ENCODE measurements at regions not wholly inside any gene's neighbourhood (a gene's known extent, or its start where the extent isn't known, plus 50 kb on each side); places are given as distances from the start of the nearest gene placed in this dataset.
A peak's percentile ranks its signal among the peaks of the same experiment; 100 is the strongest.

DNA sequence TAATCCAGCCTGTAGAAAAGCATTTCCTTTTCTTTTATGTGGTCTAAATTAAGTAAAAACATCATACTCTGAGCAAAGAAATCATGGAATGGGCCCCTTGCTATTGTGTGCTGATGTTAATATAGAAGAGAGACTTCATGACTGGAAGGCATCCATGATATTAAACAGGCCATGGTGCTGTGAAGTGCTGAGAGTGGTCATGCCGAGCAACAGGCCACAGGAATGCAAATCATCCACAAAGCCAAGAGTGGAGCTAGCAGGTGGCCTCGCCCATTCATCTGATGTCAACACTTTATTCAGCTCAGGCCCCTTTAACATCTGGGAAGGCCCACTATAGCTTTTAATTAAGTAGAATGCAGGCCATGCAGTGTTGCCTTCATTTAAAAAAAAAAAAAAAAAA, 115.2 kb upstream of the HMGCLL1 start (continued):
- TF ChIP-seq, protein P1, sequence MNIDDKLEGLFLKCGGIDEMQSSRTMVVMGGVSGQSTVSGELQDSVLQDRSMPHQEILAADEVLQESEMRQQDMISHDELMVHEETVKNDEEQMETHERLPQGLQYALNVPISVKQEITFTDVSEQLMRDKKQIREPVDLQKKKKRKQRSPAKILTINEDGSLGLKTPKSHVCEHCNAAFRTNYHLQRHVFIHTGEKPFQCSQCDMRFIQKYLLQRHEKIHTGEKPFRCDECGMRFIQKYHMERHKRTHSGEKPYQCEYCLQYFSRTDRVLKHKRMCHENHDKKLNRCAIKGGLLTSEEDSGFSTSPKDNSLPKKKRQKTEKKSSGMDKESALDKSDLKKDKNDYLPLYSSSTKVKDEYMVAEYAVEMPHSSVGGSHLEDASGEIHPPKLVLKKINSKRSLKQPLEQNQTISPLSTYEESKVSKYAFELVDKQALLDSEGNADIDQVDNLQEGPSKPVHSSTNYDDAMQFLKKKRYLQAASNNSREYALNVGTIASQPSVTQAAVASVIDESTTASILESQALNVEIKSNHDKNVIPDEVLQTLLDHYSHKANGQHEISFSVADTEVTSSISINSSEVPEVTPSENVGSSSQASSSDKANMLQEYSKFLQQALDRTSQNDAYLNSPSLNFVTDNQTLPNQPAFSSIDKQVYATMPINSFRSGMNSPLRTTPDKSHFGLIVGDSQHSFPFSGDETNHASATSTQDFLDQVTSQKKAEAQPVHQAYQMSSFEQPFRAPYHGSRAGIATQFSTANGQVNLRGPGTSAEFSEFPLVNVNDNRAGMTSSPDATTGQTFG (tag by site-specific recombination; IDR thresholded peaks at IDR 0.05; ENCODE audit: borderline replicate concordance), result no peak
- no peak for TF ChIP-seq GLI2 (tag by site-specific recombination; IDR thresholded peaks at IDR 0.05; ENCODE audit: borderline replicate concordance, low read depth)
- TF ChIP-seq KLF10 (tag by site-specific recombination; IDR thresholded peaks at IDR 0.05), result no peak
- TF ChIP-seq ZSCAN30 (tag by site-specific recombination; IDR thresholded peaks at IDR 0.05), result no peak
- no peak for TF ChIP-seq ZNF777 (tag by site-specific recombination; IDR thresholded peaks at IDR 0.05; ENCODE audit: borderline replicate concordance)
- TF ChIP-seq OSR2 (tag by site-specific recombination; IDR thresholded peaks at IDR 0.05), result no peak
- TF ChIP-seq, protein P2, sequence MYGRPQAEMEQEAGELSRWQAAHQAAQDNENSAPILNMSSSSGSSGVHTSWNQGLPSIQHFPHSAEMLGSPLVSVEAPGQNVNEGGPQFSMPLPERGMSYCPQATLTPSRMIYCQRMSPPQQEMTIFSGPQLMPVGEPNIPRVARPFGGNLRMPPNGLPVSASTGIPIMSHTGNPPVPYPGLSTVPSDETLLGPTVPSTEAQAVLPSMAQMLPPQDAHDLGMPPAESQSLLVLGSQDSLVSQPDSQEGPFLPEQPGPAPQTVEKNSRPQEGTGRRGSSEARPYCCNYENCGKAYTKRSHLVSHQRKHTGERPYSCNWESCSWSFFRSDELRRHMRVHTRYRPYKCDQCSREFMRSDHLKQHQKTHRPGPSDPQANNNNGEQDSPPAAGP (tag by site-specific recombination; IDR thresholded peaks at IDR 0.05), result no peak
- no peak for TF ChIP-seq ZNF223 (tag by site-specific recombination; IDR thresholded peaks at IDR 0.05)
- TF ChIP-seq HOXA7 (CRISPR knock-in tag; IDR thresholded peaks at IDR 0.05; ENCODE audit: borderline replicate concordance), result no peak
- TF ChIP-seq ZSCAN23 (tag by site-specific recombination; IDR thresholded peaks at IDR 0.05), result no peak
- TF ChIP-seq ZNF837 (tag by site-specific recombination; IDR thresholded peaks at IDR 0.05), result no peak
- TF ChIP-seq, protein P3, sequence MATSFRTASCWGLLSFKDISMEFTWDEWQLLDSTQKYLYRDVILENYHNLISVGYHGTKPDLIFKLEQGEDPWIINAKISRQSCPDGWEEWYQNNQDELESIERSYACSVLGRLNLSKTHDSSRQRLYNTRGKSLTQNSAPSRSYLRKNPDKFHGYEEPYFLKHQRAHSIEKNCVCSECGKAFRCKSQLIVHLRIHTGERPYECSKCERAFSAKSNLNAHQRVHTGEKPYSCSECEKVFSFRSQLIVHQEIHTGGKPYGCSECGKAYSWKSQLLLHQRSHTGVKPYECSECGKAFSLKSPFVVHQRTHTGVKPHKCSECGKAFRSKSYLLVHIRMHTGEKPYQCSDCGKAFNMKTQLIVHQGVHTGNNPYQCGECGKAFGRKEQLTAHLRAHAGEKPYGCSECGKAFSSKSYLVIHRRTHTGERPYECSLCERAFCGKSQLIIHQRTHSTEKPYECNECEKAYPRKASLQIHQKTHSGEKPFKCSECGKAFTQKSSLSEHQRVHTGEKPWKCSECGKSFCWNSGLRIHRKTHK (tag by site-specific recombination; IDR thresholded peaks at IDR 0.05), result no peak
- TF ChIP-seq ZNF423 (tag by site-specific recombination; IDR thresholded peaks at IDR 0.05), result no peak
- TF ChIP-seq SP7 (tag by site-specific recombination; IDR thresholded peaks at IDR 0.05), result no peak
- TF ChIP-seq ZNF843 (tag by site-specific recombination; IDR thresholded peaks at IDR 0.05), result no peak
- TF ChIP-seq KLF9 (tag by site-specific recombination; IDR thresholded peaks at IDR 0.05; ENCODE audit: low read depth), result no peak
- TF ChIP-seq, protein P4, sequence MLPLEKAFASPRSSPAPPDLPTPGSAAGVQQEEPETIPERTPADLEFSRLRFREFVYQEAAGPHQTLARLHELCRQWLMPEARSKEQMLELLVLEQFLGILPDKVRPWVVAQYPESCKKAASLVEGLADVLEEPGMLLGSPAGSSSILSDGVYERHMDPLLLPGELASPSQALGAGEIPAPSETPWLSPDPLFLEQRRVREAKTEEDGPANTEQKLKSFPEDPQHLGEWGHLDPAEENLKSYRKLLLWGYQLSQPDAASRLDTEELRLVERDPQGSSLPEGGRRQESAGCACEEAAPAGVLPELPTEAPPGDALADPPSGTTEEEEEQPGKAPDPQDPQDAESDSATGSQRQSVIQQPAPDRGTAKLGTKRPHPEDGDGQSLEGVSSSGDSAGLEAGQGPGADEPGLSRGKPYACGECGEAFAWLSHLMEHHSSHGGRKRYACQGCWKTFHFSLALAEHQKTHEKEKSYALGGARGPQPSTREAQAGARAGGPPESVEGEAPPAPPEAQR (tag by site-specific recombination; IDR thresholded peaks at IDR 0.05), result no peak
- TF ChIP-seq YY1 (tag by site-specific recombination; IDR thresholded peaks at IDR 0.05), result no peak
- TF ChIP-seq ZNF629 (tag by site-specific recombination; IDR thresholded peaks at IDR 0.05), result no peak
- TF ChIP-seq, protein P5, sequence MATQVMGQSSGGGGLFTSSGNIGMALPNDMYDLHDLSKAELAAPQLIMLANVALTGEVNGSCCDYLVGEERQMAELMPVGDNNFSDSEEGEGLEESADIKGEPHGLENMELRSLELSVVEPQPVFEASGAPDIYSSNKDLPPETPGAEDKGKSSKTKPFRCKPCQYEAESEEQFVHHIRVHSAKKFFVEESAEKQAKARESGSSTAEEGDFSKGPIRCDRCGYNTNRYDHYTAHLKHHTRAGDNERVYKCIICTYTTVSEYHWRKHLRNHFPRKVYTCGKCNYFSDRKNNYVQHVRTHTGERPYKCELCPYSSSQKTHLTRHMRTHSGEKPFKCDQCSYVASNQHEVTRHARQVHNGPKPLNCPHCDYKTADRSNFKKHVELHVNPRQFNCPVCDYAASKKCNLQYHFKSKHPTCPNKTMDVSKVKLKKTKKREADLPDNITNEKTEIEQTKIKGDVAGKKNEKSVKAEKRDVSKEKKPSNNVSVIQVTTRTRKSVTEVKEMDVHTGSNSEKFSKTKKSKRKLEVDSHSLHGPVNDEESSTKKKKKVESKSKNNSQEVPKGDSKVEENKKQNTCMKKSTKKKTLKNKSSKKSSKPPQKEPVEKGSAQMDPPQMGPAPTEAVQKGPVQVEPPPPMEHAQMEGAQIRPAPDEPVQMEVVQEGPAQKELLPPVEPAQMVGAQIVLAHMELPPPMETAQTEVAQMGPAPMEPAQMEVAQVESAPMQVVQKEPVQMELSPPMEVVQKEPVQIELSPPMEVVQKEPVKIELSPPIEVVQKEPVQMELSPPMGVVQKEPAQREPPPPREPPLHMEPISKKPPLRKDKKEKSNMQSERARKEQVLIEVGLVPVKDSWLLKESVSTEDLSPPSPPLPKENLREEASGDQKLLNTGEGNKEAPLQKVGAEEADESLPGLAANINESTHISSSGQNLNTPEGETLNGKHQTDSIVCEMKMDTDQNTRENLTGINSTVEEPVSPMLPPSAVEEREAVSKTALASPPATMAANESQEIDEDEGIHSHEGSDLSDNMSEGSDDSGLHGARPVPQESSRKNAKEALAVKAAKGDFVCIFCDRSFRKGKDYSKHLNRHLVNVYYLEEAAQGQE (tag by site-specific recombination; IDR thresholded peaks at IDR 0.05), result no peak
- no peak for TF ChIP-seq GLIS1 (tag by site-specific recombination; IDR thresholded peaks at IDR 0.05)
- no peak for TF ChIP-seq ZNF658 (tag by site-specific recombination; IDR thresholded peaks at IDR 0.05)
- 0 out of 2 replicates have a peak, but pooled peaks have one; percentile 27 for TF ChIP-seq ZBTB17 (tag by site-specific recombination; IDR thresholded peaks at IDR 0.05)
- TF ChIP-seq HOXC10 (CRISPR knock-in tag; IDR thresholded peaks at IDR 0.05), result no peak
- TF ChIP-seq SP3 (tag by site-specific recombination; IDR thresholded peaks at IDR 0.05), result no peak
- TF ChIP-seq ZNF670 (tag by site-specific recombination; IDR thresholded peaks at IDR 0.05; ENCODE audit: low read depth), result no peak
- no peak for TF ChIP-seq ZNF76 (tag by site-specific recombination; IDR thresholded peaks at IDR 0.05; ENCODE audit: borderline replicate concordance, low read depth)
- TF ChIP-seq ZIC2 (tag by site-specific recombination; IDR thresholded peaks at IDR 0.05), result peak; percentile 85
- no peak for TF ChIP-seq ZNF214 (tag by site-specific recombination; IDR thresholded peaks at IDR 0.05; ENCODE audit: borderline replicate concordance)
- TF ChIP-seq ZNF549 (tag by site-specific recombination; IDR thresholded peaks at IDR 0.05), result no peak
- TF ChIP-seq KLF8 (tag by site-specific recombination; IDR thresholded peaks at IDR 0.05), result no peak

All from HEK293 (cell line).